Esophagus muscularis mucosa (tissue), 4 donors: ENCODE measurements at regions not wholly inside any gene's neighbourhood (a gene's known extent, or its start where the extent isn't known, plus 50 kb on each side); places are given as distances from the start of the nearest gene placed in this dataset.

Experiments used
- EP300 ChIP-seq: sonication (generic); formaldehyde crosslinking; IDR thresholded peaks from one replicate; pipeline ENCODE4 v1.6.1; 2017; ENCODE audit warnings: antibody characterized with exemption
- POLR2A ChIP-seq: fragments of 450-650 bp; IDR thresholded peaks from one replicate; pipeline ENCODE4 v1.6.1; 2017; ENCODE audit warnings: antibody characterized with exemption, moderate library complexity, mild to moderate bottlenecking, low read depth
- POLR2AphosphoS5 ChIP-seq, 2 donors: sonication (generic); formaldehyde crosslinking; IDR thresholded peaks; one replicate each; pipeline ENCODE4 v1.6.1; 2017; ENCODE audit warnings: antibody characterized with exemption in 2 of 2
- TF ChIP-seq, protein P1 (sequence below), 3 experiments: fragments of 200-600 bp in 2 of 3; fragments of 450-650 bp in 1 of 3; sonication (generic) in 2 of 3; IDR thresholded peaks; one replicate each; pipeline ENCODE4 v1.5.1; 2017 to 2019; ENCODE audit warnings: antibody characterized with exemption in 3 of 3, mild to moderate bottlenecking in 2 of 3, moderate library complexity in 1 of 3

- TF ChIP-seq POLR2A (no peak), POLR2AphosphoS5 (IDR thresholded peaks at IDR 0.05) (no peak), EP300 (no peak)
- TF ChIP-seq, protein P1, sequence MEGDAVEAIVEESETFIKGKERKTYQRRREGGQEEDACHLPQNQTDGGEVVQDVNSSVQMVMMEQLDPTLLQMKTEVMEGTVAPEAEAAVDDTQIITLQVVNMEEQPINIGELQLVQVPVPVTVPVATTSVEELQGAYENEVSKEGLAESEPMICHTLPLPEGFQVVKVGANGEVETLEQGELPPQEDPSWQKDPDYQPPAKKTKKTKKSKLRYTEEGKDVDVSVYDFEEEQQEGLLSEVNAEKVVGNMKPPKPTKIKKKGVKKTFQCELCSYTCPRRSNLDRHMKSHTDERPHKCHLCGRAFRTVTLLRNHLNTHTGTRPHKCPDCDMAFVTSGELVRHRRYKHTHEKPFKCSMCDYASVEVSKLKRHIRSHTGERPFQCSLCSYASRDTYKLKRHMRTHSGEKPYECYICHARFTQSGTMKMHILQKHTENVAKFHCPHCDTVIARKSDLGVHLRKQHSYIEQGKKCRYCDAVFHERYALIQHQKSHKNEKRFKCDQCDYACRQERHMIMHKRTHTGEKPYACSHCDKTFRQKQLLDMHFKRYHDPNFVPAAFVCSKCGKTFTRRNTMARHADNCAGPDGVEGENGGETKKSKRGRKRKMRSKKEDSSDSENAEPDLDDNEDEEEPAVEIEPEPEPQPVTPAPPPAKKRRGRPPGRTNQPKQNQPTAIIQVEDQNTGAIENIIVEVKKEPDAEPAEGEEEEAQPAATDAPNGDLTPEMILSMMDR (IDR thresholded peaks at IDR 0.05): no peak
These were observed 815.6 kb downstream of the LTN1 start for GRCh38 chr21:28177124-28177523.
